ENCODE measurements at regions not wholly inside any gene's neighbourhood (a gene's known extent, or its start where the extent isn't known, plus 50 kb on each side); places are given as distances from the start of the nearest gene placed in this dataset.

DNA sequence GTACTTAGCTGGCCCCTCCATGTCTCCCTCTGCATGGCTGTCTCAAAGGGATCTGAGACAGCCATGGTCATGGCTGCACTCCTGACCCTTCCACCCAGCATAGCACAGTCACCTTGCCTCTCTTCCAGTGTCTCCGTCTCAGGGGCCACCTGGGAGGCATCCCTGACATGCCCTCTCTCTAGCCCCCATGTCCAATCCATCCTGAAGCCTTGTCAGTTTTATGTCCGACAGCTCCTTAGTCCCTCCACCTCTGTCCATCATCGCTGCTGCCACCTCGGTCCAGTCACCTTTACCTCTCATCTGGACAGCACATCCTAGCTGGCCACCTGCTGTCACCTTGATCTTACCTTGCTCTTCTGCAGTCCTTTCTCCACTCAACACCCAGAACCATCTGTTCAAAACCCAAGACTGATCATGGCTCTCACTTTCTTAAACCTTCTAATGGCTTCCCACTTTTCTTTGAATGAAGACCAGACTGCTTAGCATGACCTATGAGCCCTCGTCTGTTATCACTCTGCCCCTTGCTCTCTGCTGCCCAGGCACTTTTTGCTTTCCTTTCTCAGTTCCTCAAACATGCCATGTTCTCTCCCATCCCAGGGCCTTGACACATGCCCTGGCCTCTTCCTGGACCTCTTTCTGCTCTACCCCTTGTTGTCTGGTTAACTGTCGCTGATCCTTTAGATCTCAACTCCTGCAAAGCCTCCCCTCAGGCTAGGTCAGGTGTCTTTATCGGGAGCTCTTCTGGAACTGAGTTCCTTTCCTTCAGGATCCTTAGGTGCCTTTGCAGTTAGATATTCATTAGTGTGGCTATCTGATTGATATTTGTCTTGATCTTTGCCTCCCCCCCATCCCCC is 181.8 kb upstream of the PITX1 start:
- TF ChIP-seq, protein P1, sequence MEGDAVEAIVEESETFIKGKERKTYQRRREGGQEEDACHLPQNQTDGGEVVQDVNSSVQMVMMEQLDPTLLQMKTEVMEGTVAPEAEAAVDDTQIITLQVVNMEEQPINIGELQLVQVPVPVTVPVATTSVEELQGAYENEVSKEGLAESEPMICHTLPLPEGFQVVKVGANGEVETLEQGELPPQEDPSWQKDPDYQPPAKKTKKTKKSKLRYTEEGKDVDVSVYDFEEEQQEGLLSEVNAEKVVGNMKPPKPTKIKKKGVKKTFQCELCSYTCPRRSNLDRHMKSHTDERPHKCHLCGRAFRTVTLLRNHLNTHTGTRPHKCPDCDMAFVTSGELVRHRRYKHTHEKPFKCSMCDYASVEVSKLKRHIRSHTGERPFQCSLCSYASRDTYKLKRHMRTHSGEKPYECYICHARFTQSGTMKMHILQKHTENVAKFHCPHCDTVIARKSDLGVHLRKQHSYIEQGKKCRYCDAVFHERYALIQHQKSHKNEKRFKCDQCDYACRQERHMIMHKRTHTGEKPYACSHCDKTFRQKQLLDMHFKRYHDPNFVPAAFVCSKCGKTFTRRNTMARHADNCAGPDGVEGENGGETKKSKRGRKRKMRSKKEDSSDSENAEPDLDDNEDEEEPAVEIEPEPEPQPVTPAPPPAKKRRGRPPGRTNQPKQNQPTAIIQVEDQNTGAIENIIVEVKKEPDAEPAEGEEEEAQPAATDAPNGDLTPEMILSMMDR (IDR thresholded peaks at IDR 0.05; ENCODE audit: low read depth, low read length) = no peak
- no peak for DNase-seq (ENCODE audit: low read depth in 2 of 2)

DNA sequence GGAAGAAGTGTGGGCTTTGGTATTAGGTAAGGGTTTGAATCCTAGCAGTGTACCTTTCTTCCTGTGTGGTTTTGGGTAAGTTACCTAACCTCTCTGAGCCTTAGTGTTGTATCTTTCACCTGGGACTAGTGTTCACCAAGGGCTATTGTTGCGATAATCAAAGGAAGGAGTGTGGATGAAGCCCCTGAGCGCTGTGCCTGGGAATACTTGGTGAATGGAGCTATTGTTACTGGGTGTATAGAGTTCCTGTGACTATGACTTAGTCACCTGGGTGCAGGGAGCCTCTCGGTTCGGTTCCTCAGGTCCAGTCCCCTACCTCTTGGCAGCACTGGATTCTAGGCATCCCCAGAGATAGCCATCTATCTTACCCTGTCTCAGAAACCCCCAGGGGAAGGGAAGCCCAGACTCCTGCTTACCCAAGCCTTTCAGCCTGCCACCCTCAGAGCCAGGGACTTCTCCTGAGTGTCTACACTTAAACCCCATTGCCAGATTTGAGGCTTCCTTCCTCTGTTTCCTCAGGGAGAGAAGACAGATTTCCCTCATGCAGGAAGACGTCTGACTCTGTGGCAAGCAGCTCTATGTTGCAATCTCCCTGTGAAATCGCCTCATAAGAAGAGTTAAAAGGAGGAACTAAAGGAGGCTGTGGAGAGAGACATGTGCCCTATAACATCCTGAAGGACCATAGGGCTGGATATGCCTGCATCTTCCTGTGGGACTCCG is 181.0 kb upstream of the PITX1 start:
- H3K4me3 ChIP-seq (replicated peaks in 1 of 2; ENCODE audit: low read depth in 2 of 2, low read length in 2 of 2) = no peak overlapping the region
- TF ChIP-seq, protein P1 (IDR thresholded peaks at IDR 0.05; ENCODE audit: low read depth, low read length) = no peak
- peak; percentile 49 to 67 for DNase-seq (ENCODE audit: low read depth in 2 of 2)

More for the DNA sequence above, 181.8 kb upstream of the PITX1 start:
- no peak overlapping the region for H3K4me3 ChIP-seq (replicated peaks in 1 of 2; ENCODE audit: low read depth in 2 of 2, low read length in 2 of 2)

DNA sequence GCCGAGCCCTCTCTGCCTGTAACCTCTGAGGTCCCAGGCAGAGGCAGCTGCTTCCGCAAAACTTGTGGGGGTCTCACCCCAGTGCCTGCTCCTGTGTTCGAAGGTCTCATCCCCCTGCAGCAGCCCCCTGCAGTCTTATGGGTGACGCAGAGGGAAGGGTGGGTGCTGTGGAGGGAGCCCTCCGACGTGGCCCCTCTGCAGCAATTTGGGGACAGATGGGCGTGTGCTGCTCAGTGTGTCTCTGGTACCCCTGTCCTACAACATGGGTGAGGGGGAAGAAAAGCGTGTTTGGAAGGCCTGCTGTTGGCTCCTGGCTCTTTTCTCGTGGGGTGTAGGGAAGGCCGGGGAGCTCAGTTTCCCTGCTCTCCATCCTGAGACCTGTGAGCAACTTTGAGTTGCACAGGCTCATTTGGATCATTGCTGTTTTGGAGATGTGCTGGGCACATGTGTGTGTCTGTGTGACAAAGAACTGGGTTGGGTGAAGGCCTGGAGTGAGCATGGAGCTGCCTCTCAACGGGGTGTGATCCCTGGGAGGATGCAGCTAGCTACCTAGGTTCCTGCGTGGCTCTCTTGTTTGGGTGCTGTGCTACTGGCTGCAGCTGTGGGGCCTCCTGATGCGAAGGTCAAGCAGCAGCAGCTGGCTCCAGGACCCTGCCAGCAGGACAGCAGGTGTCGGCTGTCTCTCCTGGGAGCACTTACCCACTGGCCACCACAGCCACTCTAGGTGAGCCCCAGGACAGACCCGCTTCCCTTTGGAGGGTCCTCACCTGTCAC is 179.6 kb upstream of the PITX1 start:
- no peak overlapping the region for H3K4me3 ChIP-seq (replicated peaks in 1 of 2; ENCODE audit: low read depth in 2 of 2, low read length in 2 of 2)
- DNase-seq (ENCODE audit: low read depth in 2 of 2) = no peak
- TF ChIP-seq, protein P1 (IDR thresholded peaks at IDR 0.05; ENCODE audit: low read depth, low read length) = no peak

DNA sequence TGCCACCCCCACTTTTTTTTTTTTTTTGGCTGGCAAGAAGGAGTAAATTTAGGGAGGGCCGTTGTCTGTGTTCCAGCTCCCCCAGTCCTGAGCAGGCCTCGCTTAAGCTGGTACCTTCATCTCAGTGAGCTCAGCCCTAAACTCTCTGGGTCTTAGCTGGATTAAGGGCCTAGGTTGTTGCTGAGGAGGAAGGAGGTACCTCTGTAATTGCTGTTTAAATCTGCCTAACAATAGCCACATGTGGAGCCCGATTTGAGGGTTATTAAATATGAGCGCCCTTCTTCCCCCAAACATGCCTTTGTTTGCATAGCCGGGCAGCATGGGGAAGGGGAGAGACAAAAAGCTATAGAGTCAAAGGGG is 179.0 kb upstream of the PITX1 start:
- TF ChIP-seq, protein P1 (IDR thresholded peaks at IDR 0.05; ENCODE audit: low read depth, low read length) = no peak
- DNase-seq (ENCODE audit: low read depth in 2 of 2) = no peak
- no peak overlapping the region for H3K4me3 ChIP-seq (replicated peaks in 1 of 2; ENCODE audit: low read depth in 2 of 2, low read length in 2 of 2)

GRCh38 chr5:135212361-135213026 is 178.5 kb upstream of the PITX1 start:
- no peak overlapping the region for H3K4me3 ChIP-seq (replicated peaks in 1 of 2; ENCODE audit: low read depth in 2 of 2, low read length in 2 of 2)
- DNase-seq (ENCODE audit: low read depth in 2 of 2) = no peak
- TF ChIP-seq, protein P1 (IDR thresholded peaks at IDR 0.05; ENCODE audit: low read depth, low read length) = no peak

DNA sequence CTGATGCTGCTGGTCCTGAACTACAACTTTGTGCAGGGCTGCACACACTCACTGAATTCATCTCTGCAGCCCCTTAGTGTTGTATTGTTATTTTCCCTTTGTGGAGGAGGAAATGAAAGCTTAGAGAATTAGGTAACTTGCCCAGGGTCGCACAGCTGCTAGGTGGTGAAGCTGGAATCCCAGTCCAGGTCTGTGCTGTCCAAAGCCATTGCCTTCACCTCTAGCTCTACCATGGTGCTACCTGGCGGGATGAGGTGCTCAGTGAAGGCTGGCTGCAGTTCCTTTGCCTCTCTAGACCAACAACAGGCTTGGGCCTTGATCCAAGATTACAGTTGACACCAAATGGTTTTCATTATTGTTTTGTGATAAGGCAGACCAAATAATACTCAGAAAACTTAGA is 177.8 kb upstream of the PITX1 start:
- H3K4me3 ChIP-seq (replicated peaks in 1 of 2; ENCODE audit: low read depth in 2 of 2, low read length in 2 of 2) = no peak overlapping the region
- TF ChIP-seq, protein P1 (IDR thresholded peaks at IDR 0.05; ENCODE audit: low read depth, low read length) = no peak
- DNase-seq (ENCODE audit: low read depth in 2 of 2) = no peak

All from cardiac fibroblast (primary cell).